HL-60 (cell line): ENCODE measurements at regions not wholly inside any gene's neighbourhood (a gene's known extent, or its start where the extent isn't known, plus 50 kb on each side); places are given as distances from the start of the nearest gene placed in this dataset.

Experiments used
- DNase-seq, 2 experiments: peaks; one replicate each; pipeline ENCODE4 v3.0.0-alpha.2; 2010 to 2020; ENCODE audit warnings: low read depth in 1 of 2, low spot score in 1 of 2
- H3K27ac ChIP-seq: fragments of 250-450 bp; sonication (Bioruptor Pico); replicated peaks from 2 replicates; pipeline ENCODE4 v1.5.1; 2020; ENCODE audit warnings: mild to moderate bottlenecking, moderate library complexity
- H3K27me3 ChIP-seq: fragments of 250-450 bp; sonication (Bioruptor Pico); 2 replicates; pipeline ENCODE4 v1.5.1; 2021; ENCODE audit warnings: mild to moderate bottlenecking, moderate library complexity; ENCODE audit not compliant: insufficient read depth, poor library complexity, severe bottlenecking
- H3K4me3 ChIP-seq: replicated peaks from 2 replicates; pipeline ENCODE4 v1.5.1; 2011; ENCODE audit warnings: mild to moderate bottlenecking, control low read depth, low read length; ENCODE audit not compliant: insufficient read depth
- GABPA ChIP-seq: IDR thresholded peaks from 2 replicates; pipeline ENCODE4 v1.6.1; 2012; ENCODE audit warnings: low read depth
- POLR2AphosphoS5 ChIP-seq: IDR thresholded peaks from 2 replicates; pipeline ENCODE4 v1.6.1; 2012; ENCODE audit warnings: low read depth
- SPI1 ChIP-seq: IDR thresholded peaks from 2 replicates; pipeline ENCODE4 v1.6.1; 2012; ENCODE audit warnings: low read depth, mild to moderate bottlenecking, borderline replicate concordance
- TF ChIP-seq, protein P1 (sequence below): IDR thresholded peaks from 2 replicates; pipeline ENCODE4 v1.6.1; 2012; ENCODE audit warnings: low read depth; ENCODE audit not compliant: insufficient replicate concordance
- TF ChIP-seq, protein P2 (sequence below): IDR thresholded peaks from one replicate; pipeline ENCODE4 v1.5.1; 2011; ENCODE audit warnings: low read length, control low read depth, inconsistent platforms; ENCODE audit not compliant: insufficient read depth

DNA sequence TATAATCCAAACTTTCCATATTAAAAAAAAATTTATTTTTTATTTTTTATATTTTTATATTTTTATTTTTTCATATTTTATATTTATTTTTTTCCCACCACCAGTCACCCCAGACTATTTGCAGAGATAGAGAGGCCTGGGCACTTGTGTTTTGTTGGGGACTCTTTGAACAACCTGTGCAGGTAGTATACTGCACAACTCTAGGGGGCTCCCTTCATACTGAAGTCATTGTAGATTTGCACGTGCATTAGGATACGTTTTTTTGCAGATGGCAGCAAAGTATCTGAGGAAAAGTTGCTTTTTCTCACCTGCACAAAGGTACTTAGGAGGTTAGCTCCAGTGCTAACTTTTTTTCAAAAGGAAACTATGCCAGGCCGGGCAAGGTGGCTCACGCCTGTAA is 73.9 kb upstream of the TANC1 start:
- Histone ChIP-seq H3K27me3 (no peaks in the 10 kb centered on the region), H3K4me3 (no peak overlapping the region), H3K27ac (no peak overlapping the region)
- DNase-seq: no peak
- TF ChIP-seq, protein P1, sequence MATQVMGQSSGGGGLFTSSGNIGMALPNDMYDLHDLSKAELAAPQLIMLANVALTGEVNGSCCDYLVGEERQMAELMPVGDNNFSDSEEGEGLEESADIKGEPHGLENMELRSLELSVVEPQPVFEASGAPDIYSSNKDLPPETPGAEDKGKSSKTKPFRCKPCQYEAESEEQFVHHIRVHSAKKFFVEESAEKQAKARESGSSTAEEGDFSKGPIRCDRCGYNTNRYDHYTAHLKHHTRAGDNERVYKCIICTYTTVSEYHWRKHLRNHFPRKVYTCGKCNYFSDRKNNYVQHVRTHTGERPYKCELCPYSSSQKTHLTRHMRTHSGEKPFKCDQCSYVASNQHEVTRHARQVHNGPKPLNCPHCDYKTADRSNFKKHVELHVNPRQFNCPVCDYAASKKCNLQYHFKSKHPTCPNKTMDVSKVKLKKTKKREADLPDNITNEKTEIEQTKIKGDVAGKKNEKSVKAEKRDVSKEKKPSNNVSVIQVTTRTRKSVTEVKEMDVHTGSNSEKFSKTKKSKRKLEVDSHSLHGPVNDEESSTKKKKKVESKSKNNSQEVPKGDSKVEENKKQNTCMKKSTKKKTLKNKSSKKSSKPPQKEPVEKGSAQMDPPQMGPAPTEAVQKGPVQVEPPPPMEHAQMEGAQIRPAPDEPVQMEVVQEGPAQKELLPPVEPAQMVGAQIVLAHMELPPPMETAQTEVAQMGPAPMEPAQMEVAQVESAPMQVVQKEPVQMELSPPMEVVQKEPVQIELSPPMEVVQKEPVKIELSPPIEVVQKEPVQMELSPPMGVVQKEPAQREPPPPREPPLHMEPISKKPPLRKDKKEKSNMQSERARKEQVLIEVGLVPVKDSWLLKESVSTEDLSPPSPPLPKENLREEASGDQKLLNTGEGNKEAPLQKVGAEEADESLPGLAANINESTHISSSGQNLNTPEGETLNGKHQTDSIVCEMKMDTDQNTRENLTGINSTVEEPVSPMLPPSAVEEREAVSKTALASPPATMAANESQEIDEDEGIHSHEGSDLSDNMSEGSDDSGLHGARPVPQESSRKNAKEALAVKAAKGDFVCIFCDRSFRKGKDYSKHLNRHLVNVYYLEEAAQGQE: no peak
- TF ChIP-seq, protein P2, sequence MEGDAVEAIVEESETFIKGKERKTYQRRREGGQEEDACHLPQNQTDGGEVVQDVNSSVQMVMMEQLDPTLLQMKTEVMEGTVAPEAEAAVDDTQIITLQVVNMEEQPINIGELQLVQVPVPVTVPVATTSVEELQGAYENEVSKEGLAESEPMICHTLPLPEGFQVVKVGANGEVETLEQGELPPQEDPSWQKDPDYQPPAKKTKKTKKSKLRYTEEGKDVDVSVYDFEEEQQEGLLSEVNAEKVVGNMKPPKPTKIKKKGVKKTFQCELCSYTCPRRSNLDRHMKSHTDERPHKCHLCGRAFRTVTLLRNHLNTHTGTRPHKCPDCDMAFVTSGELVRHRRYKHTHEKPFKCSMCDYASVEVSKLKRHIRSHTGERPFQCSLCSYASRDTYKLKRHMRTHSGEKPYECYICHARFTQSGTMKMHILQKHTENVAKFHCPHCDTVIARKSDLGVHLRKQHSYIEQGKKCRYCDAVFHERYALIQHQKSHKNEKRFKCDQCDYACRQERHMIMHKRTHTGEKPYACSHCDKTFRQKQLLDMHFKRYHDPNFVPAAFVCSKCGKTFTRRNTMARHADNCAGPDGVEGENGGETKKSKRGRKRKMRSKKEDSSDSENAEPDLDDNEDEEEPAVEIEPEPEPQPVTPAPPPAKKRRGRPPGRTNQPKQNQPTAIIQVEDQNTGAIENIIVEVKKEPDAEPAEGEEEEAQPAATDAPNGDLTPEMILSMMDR: no peak
- no peak for TF ChIP-seq GABPA
- no peak for TF ChIP-seq POLR2AphosphoS5
- TF ChIP-seq SPI1: no peak

DNA sequence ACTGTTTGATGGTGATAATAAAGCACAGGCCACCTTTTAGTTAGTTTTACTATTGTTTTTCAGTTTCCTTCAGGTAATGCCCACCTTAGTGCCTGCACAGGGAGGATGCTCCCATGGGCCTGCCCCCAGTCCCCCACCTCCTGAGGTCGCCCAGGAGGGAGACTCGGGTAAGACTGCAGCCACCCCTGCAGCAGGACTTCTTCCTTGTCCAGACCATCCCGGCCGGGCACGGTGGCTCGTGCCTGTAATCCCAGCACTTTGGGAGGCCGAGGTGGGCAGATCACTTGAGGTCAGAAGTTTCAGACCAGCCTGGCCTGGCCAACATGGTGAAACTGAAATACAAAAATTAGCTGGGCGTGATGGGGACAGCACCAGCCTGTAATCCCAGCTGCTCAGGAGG is 68.1 kb upstream of the TANC1 start:
- TF ChIP-seq, protein P2: no peak
- no peak for TF ChIP-seq POLR2AphosphoS5
- no peak for TF ChIP-seq SPI1
- no peak for TF ChIP-seq GABPA
- TF ChIP-seq, protein P1: no peak
- no peak overlapping the region for H3K27ac ChIP-seq
- no peak for DNase-seq
- H3K27me3 ChIP-seq: no peaks in the 10 kb centered on the region
- H3K4me3 ChIP-seq: no peak overlapping the region

DNA sequence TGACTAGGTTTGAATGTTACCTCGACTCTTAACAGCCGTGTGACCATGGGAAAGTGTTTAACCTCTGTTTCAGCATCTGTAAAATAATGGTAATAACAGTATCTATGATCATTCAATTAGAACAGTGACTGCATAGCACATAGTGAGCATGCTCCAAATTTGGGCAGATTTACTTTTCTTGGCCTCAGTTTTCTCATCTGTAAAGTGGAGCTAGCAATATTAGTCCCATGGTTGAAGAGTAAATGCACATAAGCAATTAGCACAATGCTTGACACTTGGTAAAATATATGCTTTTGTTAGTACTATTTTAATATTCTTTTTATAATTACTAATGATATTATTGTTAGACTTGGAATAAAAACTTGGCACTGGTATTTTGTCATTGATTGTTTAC is 66.4 kb upstream of the TANC1 start:
- Histone ChIP-seq H3K27ac (no peak overlapping the region), H3K27me3 (no peaks in the 10 kb centered on the region), H3K4me3 (no peak overlapping the region)
- TF ChIP-seq, protein P1: no peak
- no peak for TF ChIP-seq SPI1
- no peak for TF ChIP-seq GABPA
- no peak for TF ChIP-seq POLR2AphosphoS5
- TF ChIP-seq, protein P2: no peak
- no peak for DNase-seq
